ENCODE measurements at regions not wholly inside any gene's neighbourhood (a gene's known extent, or its start where the extent isn't known, plus 50 kb on each side); places are given as distances from the start of the nearest gene placed in this dataset.

- no peak for DNase-seq
These were observed 551.4 kb downstream of the TBC1D4 start for GRCh38 chr13:74930402-74931165.

GRCh38 chr13:74929436-74929835 lies 552.5 kb downstream of the TBC1D4 start:
- no peak for DNase-seq

- no peak for DNase-seq
These were observed 554.1 kb downstream of the TBC1D4 start for GRCh38 chr13:74927823-74928222.

- DNase-seq, result no peak
These were observed 559.0 kb downstream of the TBC1D4 start for GRCh38 chr13:74922963-74923362.

- DNase-seq, result no peak
These were observed 560.6 kb downstream of the TBC1D4 start for GRCh38 chr13:74921326-74921725.

GRCh38 chr13:74920920-74921319 lies 561.0 kb downstream of the TBC1D4 start:
- DNase-seq, result no peak

GRCh38 chr13:74920361-74920760 lies 561.6 kb downstream of the TBC1D4 start:
- DNase-seq, result no peak

- no peak for DNase-seq
These were observed 562.1 kb downstream of the TBC1D4 start for GRCh38 chr13:74919914-74920313.

GRCh38 chr13:74912898-74913297 lies 569.1 kb downstream of the TBC1D4 start:
- no peak for DNase-seq

- DNase-seq, result no peak
These were observed 571.6 kb downstream of the TBC1D4 start for GRCh38 chr13:74910415-74910814.

- no peak for DNase-seq
These were observed 574.2 kb downstream of the TBC1D4 start for GRCh38 chr13:74907788-74908187.

GRCh38 chr13:74904556-74904955 lies 577.4 kb downstream of the TBC1D4 start:
- DNase-seq, result no peak

GRCh38 chr13:74895042-74895796 lies 586.8 kb downstream of the TBC1D4 start:
- no peak for DNase-seq

GRCh38 chr13:74892096-74892495 lies 589.9 kb downstream of the TBC1D4 start:
- no peak for DNase-seq

- DNase-seq, result no peak
These were observed 590.4 kb downstream of the TBC1D4 start for GRCh38 chr13:74891610-74892009.

GRCh38 chr13:74889321-74889720 lies 592.6 kb downstream of the TBC1D4 start:
- no peak for DNase-seq

GRCh38 chr13:74886502-74886901 lies 595.5 kb downstream of the TBC1D4 start:
- no peak for DNase-seq

GRCh38 chr13:74883834-74884233 lies 598.1 kb downstream of the TBC1D4 start:
- DNase-seq, result no peak

GRCh38 chr13:74871369-74872070 lies 610.4 kb downstream of the TBC1D4 start:
- no peak for DNase-seq

GRCh38 chr13:74870865-74871264 lies 611.1 kb downstream of the TBC1D4 start:
- DNase-seq, result no peak

GRCh38 chr13:74869846-74870245 lies 612.1 kb downstream of the TBC1D4 start:
- DNase-seq, result no peak

GRCh38 chr13:74868049-74868448 lies 613.9 kb downstream of the TBC1D4 start:
- DNase-seq, result no peak

GRCh38 chr13:74867460-74867859 lies 614.5 kb downstream of the TBC1D4 start:
- DNase-seq, result no peak

- DNase-seq, result no peak
These were observed 615.9 kb downstream of the TBC1D4 start for GRCh38 chr13:74866101-74866500.
